ENCODE measurements at regions not wholly inside any gene's neighbourhood (a gene's known extent, or its start where the extent isn't known, plus 50 kb on each side); places are given as distances from the start of the nearest gene placed in this dataset.
"Not testable (repeated sequence)": the region's sequence is repeated elsewhere in the genome, so short reads cannot be mapped to it uniquely, and the experiment has no call there.

DNA sequence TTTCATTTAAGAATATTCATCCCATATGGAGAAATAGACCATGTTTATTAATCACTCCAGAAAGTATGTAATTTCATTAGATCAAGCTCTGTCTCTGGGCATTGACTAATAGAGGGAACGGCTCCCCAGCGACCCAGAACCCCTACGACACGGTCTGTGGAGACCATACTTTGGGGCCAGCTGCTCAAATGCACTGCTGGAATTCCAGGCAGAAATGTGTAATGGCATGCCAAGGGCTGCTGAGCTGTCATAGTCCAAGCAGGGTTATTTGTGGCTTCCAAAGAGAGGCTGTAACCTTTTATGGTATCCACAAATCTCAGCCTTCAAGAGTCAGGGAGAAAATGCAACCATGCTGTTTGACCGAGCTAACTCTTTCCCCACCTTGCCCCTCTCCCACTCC is 755.8 kb downstream of the DHX35 start:
- Histone ChIP-seq H3K27me3 (no peaks in the 10 kb centered on the region), H3K4me3 (no peak overlapping the region), H3K27ac (no peak overlapping the region), H3K9me3 (no peaks in the 10 kb centered on the region), H3K36me3 (no peaks in the 10 kb centered on the region), H3K4me1 (no peaks in the 10 kb centered on the region)
- no peak for ATAC-seq
- TF ChIP-seq POLR2AphosphoS5 (IDR thresholded peaks at IDR 0.05) (no peak), POLR2A (IDR thresholded peaks at IDR 0.05) (no peak), EP300 (IDR thresholded peaks at IDR 0.05) (no peak)
- TF ChIP-seq, protein P1, sequence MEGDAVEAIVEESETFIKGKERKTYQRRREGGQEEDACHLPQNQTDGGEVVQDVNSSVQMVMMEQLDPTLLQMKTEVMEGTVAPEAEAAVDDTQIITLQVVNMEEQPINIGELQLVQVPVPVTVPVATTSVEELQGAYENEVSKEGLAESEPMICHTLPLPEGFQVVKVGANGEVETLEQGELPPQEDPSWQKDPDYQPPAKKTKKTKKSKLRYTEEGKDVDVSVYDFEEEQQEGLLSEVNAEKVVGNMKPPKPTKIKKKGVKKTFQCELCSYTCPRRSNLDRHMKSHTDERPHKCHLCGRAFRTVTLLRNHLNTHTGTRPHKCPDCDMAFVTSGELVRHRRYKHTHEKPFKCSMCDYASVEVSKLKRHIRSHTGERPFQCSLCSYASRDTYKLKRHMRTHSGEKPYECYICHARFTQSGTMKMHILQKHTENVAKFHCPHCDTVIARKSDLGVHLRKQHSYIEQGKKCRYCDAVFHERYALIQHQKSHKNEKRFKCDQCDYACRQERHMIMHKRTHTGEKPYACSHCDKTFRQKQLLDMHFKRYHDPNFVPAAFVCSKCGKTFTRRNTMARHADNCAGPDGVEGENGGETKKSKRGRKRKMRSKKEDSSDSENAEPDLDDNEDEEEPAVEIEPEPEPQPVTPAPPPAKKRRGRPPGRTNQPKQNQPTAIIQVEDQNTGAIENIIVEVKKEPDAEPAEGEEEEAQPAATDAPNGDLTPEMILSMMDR (IDR thresholded peaks at IDR 0.05) = no peak
- WGBS, 2 donors (ENCODE audit: low coverage in 1 of 2) = 67 to 68% methylated on average over 5 of the region's 5 CpGs

- H3K4me1 ChIP-seq = no peaks in the 10 kb centered on the region
- H3K27me3 ChIP-seq = no peaks in the 10 kb centered on the region
- H3K9me3 ChIP-seq = no peaks in the 10 kb centered on the region
- WGBS, 2 donors (ENCODE audit: low coverage in 1 of 2) = no CpG with 5 or more reads among the region's 1 CpG
- H3K36me3 ChIP-seq = no peaks in the 10 kb centered on the region
- H3K27ac ChIP-seq = no peak overlapping the region
- ATAC-seq = no peak
- no peak for TF ChIP-seq POLR2A (IDR thresholded peaks at IDR 0.05)
- TF ChIP-seq, protein P1 (IDR thresholded peaks at IDR 0.05) = no peak
- TF ChIP-seq EP300 (IDR thresholded peaks at IDR 0.05) = no peak
- no peak overlapping the region for H3K4me3 ChIP-seq
Measured at GRCh38 chr20:39716796-39717341, 754.7 kb downstream of the DHX35 start.

- Histone ChIP-seq H3K27ac (no peak overlapping the region), H3K4me1 (no peaks in the 10 kb centered on the region), H3K27me3 (no peaks in the 10 kb centered on the region), H3K9me3 (no peaks in the 10 kb centered on the region), H3K4me3 (no peak overlapping the region), H3K36me3 (no peaks in the 10 kb centered on the region)
- ATAC-seq = no peak
- 74 to 88% methylated on average over 4 of the region's 4 CpGs for WGBS, 2 donors (ENCODE audit: low coverage in 1 of 2)
- no peak for TF ChIP-seq POLR2AphosphoS5 (IDR thresholded peaks at IDR 0.05)
- no peak for TF ChIP-seq POLR2A (IDR thresholded peaks at IDR 0.05)
- TF ChIP-seq, protein P1 (IDR thresholded peaks at IDR 0.05) = no peak
- TF ChIP-seq EP300 (IDR thresholded peaks at IDR 0.05) = no peak
Measured at GRCh38 chr20:39713076-39713840, 751.1 kb downstream of the DHX35 start.

GRCh38 chr20:39706184-39706663 is 744.1 kb downstream of the DHX35 start:
- H3K27ac ChIP-seq = no peak overlapping the region
- no peaks in the 10 kb centered on the region for H3K36me3 ChIP-seq
- H3K9me3 ChIP-seq = no peaks in the 10 kb centered on the region
- ATAC-seq = no peak
- H3K4me1 ChIP-seq = peaks cover 0 to 7% (median 0%) of the 10 kb centered on the region in 3 donors
- TF ChIP-seq POLR2A (IDR thresholded peaks at IDR 0.05) (no peak), EP300 (IDR thresholded peaks at IDR 0.05) (no peak), POLR2AphosphoS5 (IDR thresholded peaks at IDR 0.05) (no peak)
- TF ChIP-seq, protein P1 (IDR thresholded peaks at IDR 0.05) = no peak
- H3K4me3 ChIP-seq = no peak overlapping the region
- no peaks in the 10 kb centered on the region for H3K27me3 ChIP-seq
- 0 to 25% methylated on average over 1 to 2 of the region's 3 CpGs for WGBS, 2 donors (ENCODE audit: low coverage in 1 of 2)

DNA sequence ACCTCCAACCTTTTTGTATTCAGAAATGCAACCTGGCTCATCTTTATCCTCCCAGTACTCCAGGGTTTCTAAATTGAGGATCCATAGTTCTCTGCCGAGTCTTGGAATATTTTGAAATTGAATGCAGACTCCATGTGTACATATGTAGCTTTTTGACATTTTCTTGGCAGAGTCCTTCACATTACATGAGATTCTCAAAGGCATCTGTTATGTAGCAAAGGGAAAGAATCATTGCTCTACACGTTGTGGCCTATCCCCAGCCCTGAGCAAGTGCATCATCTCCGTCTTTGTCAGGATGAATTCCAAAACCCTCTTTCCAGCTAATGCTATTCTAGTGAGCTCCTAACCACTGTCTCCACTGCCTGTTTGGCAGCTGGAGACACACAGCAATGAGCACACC is 742.9 kb downstream of the DHX35 start:
- H3K36me3 ChIP-seq = no peaks in the 10 kb centered on the region
- H3K27ac ChIP-seq = no peak overlapping the region
- peaks cover 0 to 7% (median 0%) of the 10 kb centered on the region in 3 donors for H3K4me1 ChIP-seq
- no peaks in the 10 kb centered on the region for H3K9me3 ChIP-seq
- no peaks in the 10 kb centered on the region for H3K27me3 ChIP-seq
- 43 to 51% methylated on average over 3 of the region's 3 CpGs for WGBS, 2 donors (ENCODE audit: low coverage in 1 of 2)
- no peak overlapping the region for H3K4me3 ChIP-seq
- ATAC-seq = no peak
- TF ChIP-seq POLR2A (IDR thresholded peaks at IDR 0.05) = no peak
- no peak for TF ChIP-seq EP300 (IDR thresholded peaks at IDR 0.05)
- TF ChIP-seq, protein P1 (IDR thresholded peaks at IDR 0.05) = no peak
- TF ChIP-seq POLR2AphosphoS5 (IDR thresholded peaks at IDR 0.05) = no peak

GRCh38 chr20:39703357-39703756 is 741.2 kb downstream of the DHX35 start:
- not testable (repeated sequence) for H3K27ac ChIP-seq

More at GRCh38 chr20:39703357-39703756, 741.2 kb downstream of the DHX35 start:
- H3K4me1 ChIP-seq, H3K36me3 ChIP-seq, H3K27me3 ChIP-seq, ATAC-seq, H3K4me3 ChIP-seq, H3K9me3 ChIP-seq: not testable (repeated sequence)
- 78 to 100% methylated on average over 1 to 3 of the region's 3 CpGs for WGBS, 2 donors (ENCODE audit: low coverage in 1 of 2)
